Testis (tissue), 2 donors: ENCODE measurements at regions not wholly inside any gene's neighbourhood (a gene's known extent, or its start where the extent isn't known, plus 50 kb on each side); places are given as distances from the start of the nearest gene placed in this dataset.

Experiments
- CTCF ChIP-seq, 3 experiments: fragments of 450-650 bp in 2 of 3; fragments of 200-600 bp in 1 of 3; sonication (generic) in 1 of 3; IDR thresholded peaks; one replicate each; pipeline ENCODE4 v1.5.1; 2016 to 2019; ENCODE audit warnings: antibody characterized with exemption in 3 of 3, mild to moderate bottlenecking in 2 of 3, moderate library complexity in 1 of 3
- POLR2A ChIP-seq: fragments of 450-650 bp; IDR thresholded peaks from one replicate; pipeline ENCODE4 v1.6.1; 2017; ENCODE audit warnings: antibody characterized with exemption, mild to moderate bottlenecking, moderate library complexity

GRCh38 chr6:164898412-164898811, 411.0 kb downstream of the C6orf118 start:
- TF ChIP-seq CTCF (IDR thresholded peaks at IDR 0.05) (no peak), POLR2A (no peak)
